Smooth muscle cell of the brain vasculature (primary cell): ENCODE measurements at regions not wholly inside any gene's neighbourhood (a gene's known extent, or its start where the extent isn't known, plus 50 kb on each side); places are given as distances from the start of the nearest gene placed in this dataset.

Experiments used
- DNase-seq: peaks from one replicate; pipeline ENCODE4 v3.0.0-alpha.2; 2012; ENCODE audit warnings: low read depth, low spot score

- no peak for DNase-seq
Observed at GRCh38 chr13:22422712-22423111, 751.8 kb downstream of the FGF9 start.

GRCh38 chr13:22423261-22423660 lies 752.4 kb downstream of the FGF9 start:
- DNase-seq = no peak

GRCh38 chr13:22425087-22425486 lies 754.2 kb downstream of the FGF9 start:
- no peak for DNase-seq

GRCh38 chr13:22427066-22427465 lies 753.7 kb upstream of the SGCG start:
- DNase-seq = no peak

- no peak for DNase-seq
Observed at GRCh38 chr13:22427783-22428182, 753.0 kb upstream of the SGCG start.

GRCh38 chr13:22428188-22428828 lies 752.5 kb upstream of the SGCG start:
- DNase-seq = no peak

GRCh38 chr13:22432690-22433089 lies 748.1 kb upstream of the SGCG start:
- no peak for DNase-seq

- DNase-seq = no peak
Observed at GRCh38 chr13:22447132-22447886, 733.5 kb upstream of the SGCG start.

- no peak for DNase-seq
Observed at GRCh38 chr13:22449251-22449650, 731.5 kb upstream of the SGCG start.

- no peak for DNase-seq
Observed at GRCh38 chr13:22451327-22451741, 729.4 kb upstream of the SGCG start.

- no peak for DNase-seq
Observed at GRCh38 chr13:22454586-22454985, 726.2 kb upstream of the SGCG start.

GRCh38 chr13:22455036-22455435 lies 725.7 kb upstream of the SGCG start:
- DNase-seq = no peak

- no peak for DNase-seq
Observed at GRCh38 chr13:22461854-22462490, 718.8 kb upstream of the SGCG start.

GRCh38 chr13:22463089-22463488 lies 717.7 kb upstream of the SGCG start:
- no peak for DNase-seq

- DNase-seq = no peak
Observed at GRCh38 chr13:22468045-22468444, 712.7 kb upstream of the SGCG start.

- DNase-seq = no peak
Observed at GRCh38 chr13:22468824-22469223, 712.0 kb upstream of the SGCG start.

- no peak for DNase-seq
Observed at GRCh38 chr13:22469452-22469851, 711.3 kb upstream of the SGCG start.

- DNase-seq = no peak
Observed at GRCh38 chr13:22470075-22470474, 710.7 kb upstream of the SGCG start.

- DNase-seq = no peak
Observed at GRCh38 chr13:22482496-22483000, 698.2 kb upstream of the SGCG start.

- no peak for DNase-seq
Observed at GRCh38 chr13:22483276-22483675, 697.5 kb upstream of the SGCG start.

- DNase-seq = no peak
Observed at GRCh38 chr13:22486490-22486889, 694.3 kb upstream of the SGCG start.

- no peak for DNase-seq
Observed at GRCh38 chr13:22487932-22488331, 692.8 kb upstream of the SGCG start.

GRCh38 chr13:22489771-22490170 lies 691.0 kb upstream of the SGCG start:
- no peak for DNase-seq
